HS-27A (cell line): ENCODE measurements at regions not wholly inside any gene's neighbourhood (a gene's known extent, or its start where the extent isn't known, plus 50 kb on each side); places are given as distances from the start of the nearest gene placed in this dataset.
"Not testable (repeated sequence)": the region's sequence is repeated elsewhere in the genome, so short reads cannot be mapped to it uniquely, and the experiment has no call there.

Experiments used
- DNase-seq: peaks from one replicate; pipeline ENCODE4 v3.0.0-alpha.2; 2012; ENCODE audit warnings: low read depth, missing footprints

GRCh38 chr21:15119486-15119885 lies 54.7 kb upstream of the NRIP1 start:
- DNase-seq: no peak

- DNase-seq: no peak
Measured at GRCh38 chr21:15121097-15121654, 56.4 kb upstream of the NRIP1 start.

- no peak for DNase-seq
Measured at GRCh38 chr21:15121655-15122120, 56.9 kb upstream of the NRIP1 start.

GRCh38 chr21:15122241-15122640 lies 57.4 kb upstream of the NRIP1 start:
- no peak for DNase-seq

GRCh38 chr21:15124731-15125130 lies 59.9 kb upstream of the NRIP1 start:
- DNase-seq: no peak

- DNase-seq: no peak
Measured at GRCh38 chr21:15126948-15127347, 62.1 kb upstream of the NRIP1 start.

- no peak for DNase-seq
Measured at GRCh38 chr21:15127437-15127836, 62.6 kb upstream of the NRIP1 start.

- no peak for DNase-seq
Measured at GRCh38 chr21:15128267-15128666, 63.5 kb upstream of the NRIP1 start.

- not testable (repeated sequence) for DNase-seq
Measured at GRCh38 chr21:15128714-15129113, 63.9 kb upstream of the NRIP1 start.

- DNase-seq: no peak
Measured at GRCh38 chr21:15130326-15130725, 65.5 kb upstream of the NRIP1 start.

GRCh38 chr21:15130751-15131150 lies 66.0 kb upstream of the NRIP1 start:
- no peak for DNase-seq

- DNase-seq: no peak
Measured at GRCh38 chr21:15132781-15133180, 68.0 kb upstream of the NRIP1 start.

GRCh38 chr21:15134701-15135470 lies 70.1 kb upstream of the NRIP1 start:
- DNase-seq: no peak

- DNase-seq: no peak
Measured at GRCh38 chr21:15135867-15136629, 71.2 kb upstream of the NRIP1 start.

GRCh38 chr21:15138490-15138889 lies 73.7 kb upstream of the NRIP1 start:
- no peak for DNase-seq

GRCh38 chr21:15139898-15140297 lies 75.1 kb upstream of the NRIP1 start:
- no peak for DNase-seq

- DNase-seq: no peak
Measured at GRCh38 chr21:15140321-15141019, 75.7 kb upstream of the NRIP1 start.

- no peak for DNase-seq
Measured at GRCh38 chr21:15141261-15141970, 76.6 kb upstream of the NRIP1 start.

- no peak for DNase-seq
Measured at GRCh38 chr21:15144026-15144425, 79.2 kb upstream of the NRIP1 start.

GRCh38 chr21:15148437-15148836 lies 83.6 kb upstream of the NRIP1 start:
- no peak for DNase-seq

- DNase-seq: no peak
Measured at GRCh38 chr21:15149600-15150224, 84.9 kb upstream of the NRIP1 start.
